ENCODE measurements at regions not wholly inside any gene's neighbourhood (a gene's known extent, or its start where the extent isn't known, plus 50 kb on each side); places are given as distances from the start of the nearest gene placed in this dataset.
"Not testable (repeated sequence)": the region's sequence is repeated elsewhere in the genome, so short reads cannot be mapped to it uniquely, and the experiment has no call there.

DNA sequence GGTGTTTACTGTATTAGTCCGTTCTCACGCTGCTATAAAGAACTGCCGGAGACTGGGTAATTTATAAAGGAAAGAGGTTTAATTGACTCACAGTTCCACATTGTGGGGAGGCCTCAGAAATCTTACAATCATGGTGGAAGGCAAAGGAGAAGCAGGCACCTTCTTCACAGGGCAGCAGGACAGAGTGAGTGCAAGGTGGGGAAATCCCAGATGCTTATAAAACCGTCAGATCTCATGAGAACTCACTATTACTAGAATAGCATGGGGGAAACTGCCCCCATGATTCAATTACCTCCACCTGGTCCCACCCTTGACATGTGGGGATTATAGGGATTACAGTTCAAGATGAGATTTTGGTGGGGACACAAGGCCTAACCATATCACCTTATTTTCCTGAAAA lies 60.1 kb upstream of the IFNGR1 start:
- in situ Hi-C loops (cut with MboI; ENCODE audit: low sequenced_read_pairs): not testable (repeated sequence)

DNA sequence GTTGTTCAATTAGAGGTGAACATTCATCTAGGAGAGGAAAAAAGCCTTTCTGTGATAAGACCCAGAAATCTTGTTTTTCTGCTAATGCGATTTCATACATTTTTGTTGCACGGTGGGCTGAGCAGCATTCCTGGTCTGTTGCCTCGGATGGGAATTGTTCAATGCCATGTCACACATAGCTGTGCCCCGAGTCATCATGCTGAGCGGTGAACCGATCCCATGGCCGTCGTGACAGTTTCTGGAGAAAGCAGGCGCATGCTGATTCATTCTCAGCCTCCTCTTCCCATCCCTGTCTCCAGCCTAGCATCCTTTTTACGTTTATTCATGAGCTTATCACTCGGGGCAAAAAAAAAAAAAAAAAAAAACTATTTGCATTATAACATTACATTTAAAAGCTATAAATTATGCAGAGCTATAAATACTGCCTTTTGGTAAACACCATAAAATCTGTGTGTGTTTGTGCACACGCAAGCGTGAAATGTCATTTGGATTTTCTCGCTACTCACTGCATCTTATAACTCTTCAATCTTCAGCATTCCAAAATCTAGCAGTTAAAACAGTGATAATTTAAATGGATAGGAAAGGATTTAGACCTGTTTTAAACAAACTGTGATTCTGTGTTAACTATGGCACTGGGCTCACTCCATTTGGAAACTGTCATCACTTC lies 58.9 kb upstream of the IFNGR1 start:
- in situ Hi-C loops (cut with MboI; ENCODE audit: low sequenced_read_pairs): no loop called here

DNA sequence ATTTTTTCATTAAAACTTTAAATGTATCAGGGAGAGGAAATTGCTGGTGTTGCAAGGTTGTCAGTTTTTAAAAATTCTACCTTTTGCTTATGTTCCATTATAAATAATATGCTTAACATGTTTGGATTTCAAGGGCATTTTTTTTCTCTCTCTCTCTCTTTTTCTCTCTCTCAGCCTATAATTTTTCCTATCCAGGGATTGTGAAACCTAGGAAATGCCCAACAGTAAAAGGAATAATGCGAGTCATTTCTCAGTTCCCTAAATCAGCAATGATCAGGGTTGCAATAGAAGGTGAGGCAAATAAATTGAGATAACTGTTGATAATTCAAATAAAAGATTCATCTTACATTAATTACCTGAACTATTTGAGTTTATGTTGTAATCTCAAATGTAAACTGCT lies 53.2 kb upstream of the IFNGR1 start:
- in situ Hi-C loops (cut with MboI; ENCODE audit: low sequenced_read_pairs): no loop called here

DNA sequence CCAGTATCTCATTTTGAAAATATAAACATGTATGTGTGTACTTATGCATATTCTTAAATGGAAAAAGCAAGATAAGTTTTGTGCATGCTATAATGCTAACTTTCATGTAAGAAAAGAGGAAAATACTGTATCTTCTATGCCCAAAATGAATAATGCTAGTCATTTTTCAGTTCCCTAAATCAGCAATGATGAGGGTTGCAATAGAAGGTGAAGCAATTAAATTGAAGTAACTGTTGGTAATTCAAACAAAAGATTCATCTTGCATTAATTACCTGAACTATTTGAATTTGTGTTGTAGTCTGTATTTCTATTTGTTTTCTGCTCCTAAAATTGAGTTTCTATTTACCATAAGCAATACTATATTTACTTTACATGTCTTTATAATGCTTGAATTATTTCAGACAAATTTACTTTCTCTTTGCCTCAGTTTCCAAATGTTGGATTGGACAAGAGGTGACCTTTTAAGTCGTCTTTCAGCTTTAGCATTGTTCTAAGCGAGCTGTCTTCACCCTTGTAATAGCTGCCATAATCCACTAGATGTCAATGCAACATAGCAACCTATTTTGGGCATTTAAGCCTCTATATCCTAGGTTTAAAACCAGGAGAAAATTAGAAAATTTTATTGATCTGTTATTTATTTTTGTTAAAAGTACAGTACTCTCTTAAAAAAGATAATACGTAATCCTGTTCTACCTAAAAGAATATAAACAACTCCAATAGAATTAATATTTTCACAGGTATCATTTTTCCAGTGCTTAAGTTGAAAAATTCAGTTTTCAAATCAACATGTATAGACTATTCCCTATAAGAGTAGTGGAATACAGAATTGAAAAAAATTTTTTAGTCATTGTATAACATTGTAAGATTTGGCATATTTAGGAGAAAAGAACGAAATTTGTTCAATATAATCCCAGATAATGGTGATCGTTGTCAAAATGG lies 52.3 kb upstream of the IFNGR1 start:
- in situ Hi-C loops (cut with MboI; ENCODE audit: low sequenced_read_pairs): no loop called here

DNA sequence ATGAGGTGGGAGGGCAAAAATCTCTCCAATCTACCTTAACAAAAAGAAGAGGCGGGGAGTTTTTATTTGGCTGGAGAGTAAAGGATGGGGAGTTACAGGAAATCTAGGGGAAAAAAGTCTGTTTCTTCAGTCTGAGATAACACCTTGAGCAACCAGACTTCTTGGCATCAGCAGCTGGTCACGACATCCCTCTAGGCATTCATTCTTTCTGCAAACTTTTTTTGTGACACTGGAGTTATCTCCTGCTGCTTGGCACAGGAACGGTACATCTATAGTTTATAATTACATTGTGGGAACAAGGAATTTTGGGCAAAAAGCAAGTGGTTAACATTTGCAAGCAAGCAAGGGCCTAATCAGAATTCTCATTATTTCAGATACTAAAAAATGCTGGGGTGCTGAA lies 50.6 kb upstream of the IFNGR1 start:
- in situ Hi-C loops (cut with MboI; ENCODE audit: low sequenced_read_pairs): no loop called here

DNA sequence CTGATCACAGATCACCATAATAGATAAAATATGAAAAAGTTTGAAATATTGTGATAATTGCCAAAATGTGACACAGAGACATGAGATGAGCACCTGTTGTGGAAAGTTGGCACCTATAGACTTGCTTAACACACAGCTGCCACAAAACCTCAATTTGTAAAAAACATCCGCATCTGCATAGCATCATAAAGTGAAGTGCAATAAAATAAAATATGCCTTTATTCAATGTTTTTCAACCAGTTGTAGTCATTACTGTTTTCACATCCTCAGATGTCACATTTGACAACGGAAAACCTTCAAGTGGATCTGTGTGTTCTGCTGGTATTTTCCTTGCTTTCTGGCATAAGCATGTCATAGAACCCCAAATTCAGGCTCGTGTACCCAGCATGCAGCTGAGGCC lies 50.2 kb upstream of the IFNGR1 start:
- in situ Hi-C loops (cut with MboI; ENCODE audit: low sequenced_read_pairs): no loop called here
